ENCODE measurements at regions not wholly inside any gene's neighbourhood (a gene's known extent, or its start where the extent isn't known, plus 50 kb on each side); places are given as distances from the start of the nearest gene placed in this dataset.
"Not testable (repeated sequence)": the region's sequence is repeated elsewhere in the genome, so short reads cannot be mapped to it uniquely, and the experiment has no call there.

DNA sequence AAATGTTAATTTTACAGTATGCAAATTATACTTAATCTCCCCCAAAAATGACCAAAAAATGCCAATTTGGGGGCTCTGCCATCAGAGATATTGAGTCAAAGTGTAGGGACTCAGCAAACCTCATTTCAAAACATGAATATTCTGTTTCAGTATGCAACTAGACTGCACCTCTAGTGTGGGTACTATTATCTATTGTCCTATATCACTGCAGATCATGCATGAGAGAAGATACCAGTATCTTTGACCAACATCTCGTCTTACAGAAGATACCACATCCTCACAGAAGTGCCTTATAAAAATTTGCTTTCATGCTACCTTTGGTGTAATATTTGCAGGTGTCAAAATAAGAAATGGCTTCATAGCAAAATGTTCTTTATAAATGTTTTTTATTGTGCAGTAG lies 623.8 kb downstream of the TENT5A start:
- DNase-seq (ENCODE audit: low spot score), result no peak

DNA sequence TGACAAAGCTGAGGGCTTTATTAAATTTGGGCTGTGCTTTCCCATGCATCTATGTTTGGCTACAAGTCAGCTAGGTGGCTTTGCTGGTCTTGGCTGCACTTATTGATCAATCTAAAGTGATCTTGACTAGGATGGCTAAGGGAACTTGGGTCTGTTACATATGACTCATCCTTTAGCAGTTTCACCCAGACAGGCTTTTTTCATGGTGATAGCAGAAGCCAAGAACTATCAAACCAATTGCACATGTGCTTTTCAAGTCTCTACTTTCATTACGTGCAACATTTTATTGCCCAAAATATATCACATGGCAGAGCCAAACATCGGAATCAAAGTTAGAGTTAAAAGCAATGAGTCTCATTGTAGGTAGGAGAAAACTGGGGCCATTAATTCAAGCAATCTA lies 626.3 kb downstream of the TENT5A start:
- no peak for DNase-seq (ENCODE audit: low spot score)

DNA sequence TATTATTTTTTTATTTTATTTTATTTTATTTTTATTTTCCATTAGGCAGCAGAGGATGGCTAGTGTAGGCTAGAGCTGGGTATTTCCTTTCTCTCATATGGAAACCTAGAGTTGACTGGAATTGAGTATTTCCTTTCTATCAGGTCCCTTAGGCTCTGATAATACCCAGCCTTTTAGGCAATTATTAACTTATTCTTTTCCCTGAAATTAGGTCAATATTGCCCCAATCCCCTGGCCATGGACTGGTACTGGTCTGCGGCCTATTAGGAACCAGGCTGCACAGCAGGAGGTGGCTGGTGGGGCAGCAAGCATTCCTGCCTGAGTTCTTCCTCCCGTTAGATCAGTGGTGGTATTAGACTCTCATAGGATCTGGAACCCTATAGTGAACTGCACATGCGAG lies 632.2 kb downstream of the TENT5A start:
- no peak for DNase-seq (ENCODE audit: low spot score)

DNA sequence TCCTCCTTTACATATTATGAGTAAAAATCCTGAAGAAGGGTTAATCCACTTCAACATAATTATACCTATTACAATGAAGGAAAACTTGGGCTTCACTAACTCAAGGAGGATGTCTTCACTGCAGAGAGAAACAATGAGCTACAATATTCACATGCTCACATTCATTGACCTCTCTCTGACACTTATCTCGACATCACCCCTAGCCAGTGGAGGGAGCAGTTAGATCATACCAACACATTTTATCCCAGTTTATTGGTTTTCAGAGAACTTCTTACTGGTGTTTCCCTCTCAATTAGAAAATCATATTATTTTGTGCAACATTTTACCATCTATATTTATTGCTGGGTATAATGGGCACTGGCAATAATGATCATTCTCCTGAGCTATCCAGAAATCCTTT lies 646.5 kb downstream of the TENT5A start:
- no peak for DNase-seq (ENCODE audit: low spot score)

DNA sequence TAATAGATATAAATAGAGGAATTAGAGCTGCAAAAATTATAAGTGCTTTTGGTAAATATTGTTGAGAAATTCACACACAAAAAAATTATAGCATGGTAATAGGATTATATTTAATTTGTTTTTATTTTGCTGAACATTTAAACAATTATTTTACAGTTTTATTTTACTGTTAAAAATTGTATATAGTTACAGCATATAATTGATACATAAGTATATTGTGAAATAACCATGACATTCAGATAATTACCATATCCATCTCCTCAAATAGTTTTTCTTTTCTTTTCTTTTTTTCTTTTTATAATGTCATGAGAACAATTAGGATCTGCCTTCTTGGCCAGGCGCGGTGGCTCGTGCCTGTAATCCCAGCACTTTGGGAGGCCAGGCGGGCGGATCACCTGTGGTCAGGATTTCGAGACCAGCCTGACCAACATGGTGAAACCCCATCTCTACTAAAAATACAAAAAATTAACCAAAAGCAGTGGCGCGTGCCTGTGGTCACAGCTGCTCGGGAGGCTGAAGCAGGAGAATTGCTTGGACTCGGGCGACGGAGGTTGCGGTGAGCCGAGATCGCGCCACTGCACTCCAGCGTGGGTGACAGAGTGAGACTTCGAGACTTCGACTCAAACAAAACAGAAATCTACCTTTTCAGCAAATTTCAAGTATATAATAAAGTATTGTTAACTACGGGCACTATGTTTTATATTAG lies 654.2 kb downstream of the TENT5A start:
- no peak for DNase-seq (ENCODE audit: low spot score)

DNA sequence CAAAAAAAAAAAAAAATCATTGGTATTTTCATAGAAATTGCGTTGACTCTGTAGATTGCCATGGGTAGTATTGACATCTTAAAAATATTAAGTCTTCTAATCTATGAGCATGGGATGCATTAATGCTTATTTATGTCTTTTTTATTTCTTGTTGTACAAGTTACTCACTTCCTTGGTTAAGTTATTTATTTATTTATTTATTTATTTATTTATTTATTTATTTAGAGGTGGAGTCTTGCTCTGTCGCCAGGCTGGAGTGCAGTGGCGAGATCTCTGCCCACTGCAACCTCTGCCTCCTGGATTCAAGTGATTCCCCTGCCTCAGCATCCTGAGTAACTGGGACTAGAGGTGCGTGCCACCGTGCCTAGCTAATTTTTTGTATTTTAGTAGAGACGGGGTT lies 656.0 kb downstream of the TENT5A start:
- not testable (repeated sequence) for DNase-seq (ENCODE audit: low spot score)

DNA sequence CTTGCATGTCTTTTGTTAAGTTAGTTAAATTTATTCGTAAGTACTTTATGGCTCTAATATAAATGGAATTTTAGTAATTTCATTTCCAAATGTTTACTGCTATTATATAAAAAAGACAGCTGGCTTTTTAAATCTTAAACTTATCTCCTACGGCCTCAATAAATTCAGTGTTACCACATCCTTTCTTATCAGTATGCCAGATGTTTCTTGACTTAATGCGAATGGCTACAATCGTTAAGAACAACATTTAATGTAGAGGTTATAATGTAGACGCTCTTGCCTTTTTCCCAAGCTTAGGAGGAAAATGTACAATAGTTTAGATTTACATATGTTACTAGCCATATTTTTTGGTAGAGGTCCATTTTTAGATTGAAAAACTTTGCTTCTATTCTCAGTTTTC lies 659.4 kb downstream of the TENT5A start:
- no peak for DNase-seq (ENCODE audit: low spot score)

DNA sequence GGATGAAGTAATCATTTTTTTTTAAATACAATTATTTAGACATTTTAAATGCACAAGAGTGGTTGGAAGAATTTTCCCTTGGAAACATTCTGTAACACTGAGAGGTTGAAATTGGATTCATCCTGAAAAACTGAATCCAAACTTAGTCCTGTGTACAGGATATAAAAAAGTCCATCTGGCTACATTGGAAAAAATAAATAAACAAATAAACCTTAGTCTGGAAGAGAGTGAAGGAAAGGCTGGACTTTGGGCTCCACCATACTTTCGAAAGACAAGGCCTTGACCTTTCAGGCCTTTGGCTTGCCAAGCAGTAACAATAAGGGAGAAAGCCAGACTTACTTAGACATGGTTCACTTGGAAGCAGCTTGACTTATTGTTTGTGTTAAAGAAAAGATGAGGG lies 664.3 kb downstream of the TENT5A start:
- DNase-seq (ENCODE audit: low spot score), result no peak

DNA sequence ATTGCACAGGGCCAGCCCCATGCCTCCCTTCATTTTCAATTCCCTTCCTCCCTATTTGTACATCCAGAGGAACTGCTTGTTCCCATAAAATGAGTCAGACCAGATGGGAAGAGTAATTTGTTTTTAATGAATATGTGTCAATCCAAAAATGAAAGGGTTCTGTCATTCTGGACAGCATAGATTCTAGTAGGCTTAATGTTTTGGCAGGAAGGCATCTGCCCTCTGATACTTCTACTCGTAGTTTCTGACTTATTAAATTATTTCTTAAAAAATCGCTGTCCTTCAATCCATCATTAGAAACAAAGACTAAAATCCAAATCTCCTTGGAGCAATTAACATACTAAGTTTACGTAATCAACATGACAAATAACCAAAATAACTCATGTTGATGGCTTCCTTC lies 665.5 kb downstream of the TENT5A start:
- DNase-seq (ENCODE audit: low spot score), result no peak

DNA sequence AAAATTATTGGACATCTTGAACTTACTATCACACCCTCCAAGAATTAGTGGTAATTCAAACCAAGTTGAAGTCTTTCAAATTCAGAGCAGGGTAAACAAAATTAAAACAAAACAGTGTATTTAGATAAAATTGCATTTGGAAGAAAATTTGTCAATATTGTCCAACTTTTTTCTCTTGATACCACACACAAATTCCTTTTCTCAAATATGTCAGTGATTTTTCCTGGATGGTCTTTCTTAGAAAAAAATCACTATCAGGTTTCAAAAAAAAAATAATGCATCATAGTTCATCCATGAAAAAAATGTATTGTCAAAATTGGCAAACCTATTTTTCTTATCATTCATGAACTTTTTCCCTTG lies 667.1 kb downstream of the TENT5A start:
- no peak for DNase-seq (ENCODE audit: low spot score)

DNA sequence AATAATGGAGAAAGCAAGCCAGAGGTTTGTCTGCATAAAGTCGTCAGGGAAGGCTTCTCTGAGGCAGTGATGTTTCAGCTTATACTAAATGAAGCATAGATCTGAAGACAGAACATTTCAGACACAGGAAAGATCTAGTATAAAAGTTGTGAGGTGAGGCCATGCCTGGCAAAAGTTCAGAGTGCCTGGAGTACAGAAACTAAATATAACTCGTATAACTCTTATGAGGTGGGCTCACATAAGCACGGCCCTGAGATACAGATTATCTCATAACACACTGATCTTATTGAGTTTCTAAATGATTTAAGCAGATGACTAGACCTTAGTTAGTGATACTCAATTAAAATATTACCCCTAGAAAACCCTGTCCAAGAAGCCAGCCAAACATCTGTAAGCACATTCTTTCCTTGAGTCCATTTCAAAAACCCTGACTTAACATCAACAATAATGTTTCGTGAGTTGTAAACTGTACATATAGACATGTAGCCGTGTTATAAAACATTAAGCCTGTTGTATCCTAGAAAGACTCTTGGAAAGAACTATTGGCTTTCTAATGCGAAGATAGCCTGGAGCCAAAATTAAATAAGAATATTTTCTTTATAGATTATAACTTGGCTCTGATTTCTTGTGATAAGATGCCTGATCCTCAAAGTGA lies 667.6 kb downstream of the TENT5A start:
- no peak for DNase-seq (ENCODE audit: low spot score)

DNA sequence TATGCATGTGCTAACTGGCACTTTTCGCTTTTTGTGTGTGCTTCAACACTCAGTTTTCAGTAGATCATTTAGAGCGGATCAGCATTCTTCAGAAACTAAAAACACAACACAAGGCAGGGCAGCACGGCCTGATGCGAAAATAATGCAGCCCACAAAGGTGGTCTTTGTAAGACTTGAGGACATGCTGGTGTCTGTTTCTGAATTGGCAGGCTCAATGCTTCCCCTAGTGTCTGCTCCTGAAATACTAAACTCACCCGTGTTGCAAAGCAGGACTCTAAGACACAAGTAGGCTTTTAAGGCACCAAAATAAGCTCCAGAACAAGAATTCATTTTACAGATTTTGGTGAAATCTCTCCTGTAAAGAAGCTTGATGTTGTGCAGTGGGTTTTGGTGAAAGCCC lies 676.5 kb downstream of the TENT5A start:
- DNase-seq (ENCODE audit: low spot score), result no peak

DNA sequence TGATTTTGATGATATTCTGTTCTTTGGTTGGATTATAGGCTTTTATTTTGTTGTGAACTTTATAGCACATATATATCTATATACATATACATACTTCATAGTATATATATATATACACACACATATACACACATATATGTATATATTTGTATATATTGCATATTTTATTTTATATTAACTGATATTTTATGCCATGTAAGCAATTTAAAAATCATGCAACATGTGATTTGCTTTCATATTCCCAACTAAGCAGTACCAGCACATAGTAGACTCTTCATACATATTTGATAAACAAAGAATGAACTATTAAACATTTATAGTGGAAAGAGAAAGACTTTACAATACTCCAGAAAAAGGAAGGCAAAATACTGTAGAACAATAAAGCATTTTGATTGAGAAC lies 679.2 kb downstream of the TENT5A start:
- DNase-seq (ENCODE audit: low spot score), result no peak

DNA sequence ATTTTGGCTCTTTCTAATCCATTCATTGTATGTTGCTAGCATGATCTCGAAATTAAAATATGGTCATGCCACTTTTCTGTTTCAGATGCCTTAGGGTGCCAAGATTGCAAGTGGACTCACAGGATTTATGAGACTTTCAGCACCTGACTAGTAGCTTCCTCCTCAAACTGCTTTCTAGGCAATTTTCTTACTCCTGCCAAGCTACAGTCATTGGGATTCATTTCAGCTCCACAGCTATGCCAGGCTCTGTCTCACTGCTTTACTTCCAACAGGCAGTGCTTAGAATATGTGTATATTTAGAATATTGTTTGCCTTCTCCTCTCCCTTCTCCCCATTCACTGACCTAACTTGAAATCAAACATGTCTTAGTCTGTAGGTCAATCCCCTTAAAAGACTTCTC lies 681.4 kb downstream of the TENT5A start:
- no peak for DNase-seq (ENCODE audit: low spot score)

DNA sequence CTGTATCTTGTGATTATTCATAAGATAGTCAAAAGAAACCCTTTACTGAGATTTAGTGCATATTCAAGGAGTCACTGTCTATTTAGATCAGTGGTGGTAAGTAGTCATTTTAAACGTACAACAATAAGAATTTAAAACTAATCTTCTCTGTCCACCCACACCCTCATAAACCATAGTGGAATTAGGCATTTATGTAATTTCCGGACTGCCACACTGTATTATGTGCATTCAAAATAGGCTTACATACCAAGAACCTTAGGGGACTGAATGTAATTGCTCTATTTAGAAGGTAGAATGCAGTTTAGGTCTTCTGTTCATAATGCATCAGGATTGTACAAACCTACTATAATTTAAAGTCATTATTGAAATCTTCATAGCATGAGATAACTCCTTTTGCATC lies 685.4 kb downstream of the TENT5A start:
- DNase-seq (ENCODE audit: low spot score), result no peak

DNA sequence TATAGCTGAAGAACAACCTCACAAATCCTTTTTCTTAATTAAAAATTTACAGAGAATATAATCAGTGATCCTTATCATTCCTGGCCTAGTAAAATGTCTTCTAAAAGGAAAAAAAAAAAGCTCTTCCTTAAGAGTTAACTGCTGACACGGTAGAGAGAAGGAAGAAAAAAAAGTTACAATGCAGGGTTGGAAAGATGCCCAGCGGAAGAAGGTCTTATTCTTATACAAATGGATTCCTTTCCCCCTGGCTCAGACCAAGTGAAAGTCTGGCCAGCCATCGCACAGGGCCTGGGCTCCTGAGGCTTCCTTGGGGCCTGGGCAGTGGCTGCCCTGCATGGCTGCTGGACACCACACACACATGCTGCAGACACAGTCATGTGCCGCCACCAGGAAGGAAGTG lies 688.6 kb downstream of the TENT5A start:
- DNase-seq (ENCODE audit: low spot score), result no peak

DNA sequence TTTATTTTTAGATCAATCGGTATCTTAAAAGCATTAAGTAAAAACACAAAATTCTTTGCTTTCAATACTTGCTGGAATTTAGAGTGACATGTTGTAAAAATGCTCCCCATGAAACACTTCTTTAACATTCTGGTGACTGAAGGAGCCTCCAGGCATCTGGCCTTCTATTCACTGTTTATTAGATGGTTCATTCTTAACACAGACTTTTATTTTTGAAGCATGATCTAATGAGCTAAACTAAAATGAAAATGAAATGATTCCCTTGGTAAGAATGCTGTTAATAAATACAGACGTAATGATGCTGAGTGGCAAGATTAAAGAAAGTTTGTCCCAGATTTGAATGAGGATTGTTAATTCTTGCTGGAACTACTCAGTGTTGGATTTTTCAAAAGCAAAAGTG lies 698.4 kb downstream of the TENT5A start:
- no peak for DNase-seq (ENCODE audit: low spot score)

DNA sequence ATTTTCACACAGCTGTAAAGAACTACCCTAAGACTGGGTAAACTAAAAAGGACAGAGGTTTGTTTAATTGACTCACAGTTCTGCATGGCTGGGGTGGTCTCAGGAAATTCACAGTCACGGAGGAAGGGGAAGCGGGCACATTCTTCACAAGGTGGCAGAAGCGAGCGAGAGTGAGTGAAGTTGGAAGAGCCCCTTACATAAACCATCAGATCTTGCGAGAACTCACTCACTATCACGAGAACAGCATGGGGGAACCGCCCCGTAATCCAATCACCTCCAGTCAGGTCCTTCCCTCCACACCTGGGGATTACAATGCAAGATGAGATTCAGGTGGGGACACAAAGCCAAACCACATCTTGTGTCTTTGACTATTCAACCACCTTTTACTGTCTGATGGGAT lies 700.5 kb downstream of the TENT5A start:
- no peak for DNase-seq (ENCODE audit: low spot score)

DNA sequence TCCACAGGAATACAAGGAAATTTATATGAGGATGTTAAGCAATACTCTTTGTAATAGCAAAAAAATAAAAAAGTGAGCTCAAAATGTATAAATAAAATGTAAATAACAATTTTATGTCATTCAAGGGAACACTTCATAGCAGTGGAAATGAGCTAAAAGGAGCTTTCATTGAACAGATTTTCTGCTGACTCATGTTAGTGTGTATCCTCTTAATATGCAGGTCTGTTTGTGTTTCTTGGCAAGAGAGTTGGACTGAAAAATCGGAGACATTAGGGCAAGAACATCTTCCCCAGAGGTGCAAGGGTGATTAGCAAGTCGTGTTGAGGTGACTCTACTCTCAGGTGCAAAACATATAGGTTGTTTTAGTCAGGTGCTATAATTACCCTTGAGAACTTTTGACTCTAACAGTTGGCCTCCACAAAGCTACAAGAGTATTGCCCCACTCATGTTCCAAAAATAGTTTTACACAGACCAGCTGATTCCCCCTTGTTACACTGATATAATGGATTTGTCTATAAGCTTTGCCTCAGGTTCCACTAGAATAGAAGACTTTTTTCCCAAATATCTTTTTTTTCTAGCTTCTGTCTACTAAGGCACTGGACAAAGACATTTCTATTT lies 702.9 kb downstream of the TENT5A start:
- DNase-seq (ENCODE audit: low spot score), result no peak

DNA sequence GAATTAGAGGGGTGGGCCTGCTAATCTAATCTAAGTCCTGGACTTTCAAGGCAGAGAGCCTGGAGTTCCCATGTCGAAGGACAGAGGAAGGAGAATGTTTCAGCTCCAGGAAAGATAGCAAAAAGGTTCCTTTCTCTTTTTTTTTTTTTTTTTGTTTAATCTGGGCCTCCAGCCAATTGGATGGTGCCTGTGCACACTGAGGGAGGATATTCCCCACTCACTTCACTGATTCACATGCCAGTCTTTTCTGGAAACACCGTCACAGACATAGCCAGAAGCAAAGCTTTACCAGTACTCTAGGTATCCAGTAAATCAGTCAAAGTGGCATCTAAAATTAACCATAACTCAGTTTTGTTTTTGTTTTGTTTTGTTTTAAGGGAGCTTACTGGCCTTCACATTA lies 721.1 kb downstream of the TENT5A start:
- DNase-seq (ENCODE audit: low spot score), result no peak

DNA sequence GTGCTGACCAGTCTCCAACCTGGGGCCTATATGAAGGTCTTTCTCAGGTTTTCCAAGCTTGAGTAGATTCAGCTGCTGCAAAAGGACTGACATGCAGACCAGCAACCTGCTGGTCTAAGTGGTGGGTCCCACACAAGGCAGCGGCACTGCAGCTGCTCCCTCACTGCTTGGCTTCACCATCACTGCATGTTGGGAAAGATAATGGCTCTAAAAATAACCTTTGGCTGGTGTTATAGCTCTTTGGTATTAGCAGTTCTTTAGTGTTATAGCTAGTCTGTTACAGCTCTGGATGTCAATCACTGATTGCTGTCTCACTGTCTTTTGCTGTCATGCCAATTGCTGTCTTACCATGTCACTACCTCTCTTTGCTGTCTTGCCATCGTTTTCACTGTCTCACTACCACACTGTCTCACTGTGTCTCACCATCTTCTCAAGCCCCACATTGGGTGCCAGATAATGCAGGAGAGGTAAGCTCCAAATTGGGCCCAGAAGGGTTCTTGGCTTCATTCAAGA lies 726.4 kb downstream of the TENT5A start:
- no peak for DNase-seq (ENCODE audit: low spot score)

DNA sequence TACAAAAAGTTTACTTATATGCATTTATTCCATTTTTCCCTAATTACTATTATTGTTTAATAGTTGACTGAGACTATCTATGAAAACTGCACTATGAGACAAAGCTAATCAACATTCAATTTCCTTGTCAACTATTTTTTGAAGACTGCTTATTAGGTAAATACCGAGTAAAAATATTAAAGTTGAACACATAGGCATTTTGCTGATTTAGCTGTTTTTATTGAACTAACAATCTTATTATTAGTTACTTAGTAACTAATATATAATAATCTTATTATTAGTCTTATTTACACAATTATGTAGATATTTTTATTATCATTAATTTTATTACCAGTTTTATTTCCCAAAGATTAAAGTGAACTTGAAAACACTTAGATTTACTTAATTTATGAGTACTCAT lies 728.8 kb downstream of the TENT5A start:
- DNase-seq (ENCODE audit: low spot score), result no peak

DNA sequence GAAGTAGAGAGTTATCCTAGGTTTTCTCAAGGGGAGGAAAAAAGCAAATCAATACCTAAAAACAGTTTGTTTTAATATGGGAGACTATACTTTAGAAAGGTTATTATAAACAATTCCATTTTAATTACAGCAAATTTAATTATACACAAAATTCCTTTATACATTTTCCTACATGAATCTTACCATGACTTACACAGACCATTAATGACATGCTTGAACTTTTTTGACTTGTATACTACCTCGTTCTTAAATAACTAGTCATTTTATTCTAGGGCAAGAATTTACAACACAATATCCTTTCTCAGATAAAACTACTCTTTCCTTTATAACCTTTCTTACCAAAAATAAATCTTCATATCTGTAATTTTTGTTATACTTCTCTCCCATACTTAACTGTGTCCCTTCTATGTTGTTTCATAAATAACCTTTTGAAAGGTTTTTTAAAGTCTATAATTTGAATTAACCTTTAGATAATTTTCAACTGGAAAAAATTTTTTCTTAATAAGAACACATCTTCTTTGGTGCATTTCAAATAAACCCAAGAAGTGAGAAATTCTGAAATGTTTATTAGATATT lies 729.4 kb downstream of the TENT5A start:
- DNase-seq (ENCODE audit: low spot score), result no peak

Measured in mucosa of gallbladder (tissue), 1 donor.